Fibroblast of lung (primary cell): ENCODE measurements at regions not wholly inside any gene's neighbourhood (a gene's known extent, or its start where the extent isn't known, plus 50 kb on each side); places are given as distances from the start of the nearest gene placed in this dataset.

Experiments used
- DNase-seq, 2 donors: peaks; one replicate each; pipeline versions ENCODE4 v3.0.0 to v3.0.0-alpha.2; 2010; ENCODE audit warnings: low read depth in 2 of 2
- H2AFZ ChIP-seq: 2 replicates; pipeline ENCODE4 v1.5.1; 2012; ENCODE audit warnings: low read length, control low read depth, inconsistent platforms
- H3K27ac ChIP-seq: 2 replicates; pipeline ENCODE4 v1.5.1; 2011; ENCODE audit warnings: low read length, control low read depth; ENCODE audit not compliant: insufficient read depth
- H3K27me3 ChIP-seq: 2 replicates; pipeline ENCODE4 v1.5.1; 2011; ENCODE audit warnings: mild to moderate bottlenecking, low read length; ENCODE audit not compliant: control insufficient read depth, insufficient read depth
- H3K36me3 ChIP-seq: 2 replicates; pipeline ENCODE4 v1.5.1; 2011; ENCODE audit warnings: low read length; ENCODE audit not compliant: control insufficient read depth, insufficient read depth
- H3K4me1 ChIP-seq: 2 replicates; pipeline ENCODE4 v1.5.1; 2011; ENCODE audit warnings: low read length; ENCODE audit not compliant: control insufficient read depth, insufficient read depth; ENCODE audit errors: extremely low read depth
- H3K4me2 ChIP-seq: 2 replicates; pipeline ENCODE4 v1.5.1; 2011; ENCODE audit warnings: low read length, control low read depth; ENCODE audit not compliant: insufficient read depth; ENCODE audit errors: extremely low read depth
- H3K4me3 ChIP-seq, 4 experiments: fragments of 200-600 bp in 1 of 4; sonication (generic) in 1 of 4; replicated peaks in 1 of 4; 2 replicates each; pipeline ENCODE4 v1.5.1; 2011 to 2016; ENCODE audit warnings: low read length in 4 of 4, low read depth in 3 of 4, mild to moderate bottlenecking in 3 of 4, control low read depth in 2 of 4, inconsistent platforms in 1 of 4, mixed read lengths in 1 of 4; ENCODE audit not compliant: insufficient read depth in 1 of 4; ENCODE audit errors: control extremely low read depth in 1 of 4
- H3K79me2 ChIP-seq: 2 replicates; pipeline ENCODE4 v1.5.1; 2012; ENCODE audit warnings: mild to moderate bottlenecking, low read length, inconsistent platforms; ENCODE audit not compliant: control insufficient read depth, insufficient read depth
- H3K9ac ChIP-seq: 2 replicates; pipeline ENCODE4 v1.5.1; 2011; ENCODE audit warnings: mild to moderate bottlenecking, low read length, control low read depth; ENCODE audit not compliant: insufficient read depth
- H3K9me3 ChIP-seq: 2 replicates; pipeline ENCODE4 v1.5.1; 2012; ENCODE audit warnings: low read depth, low read length; ENCODE audit not compliant: control insufficient read depth, insufficient read depth
- H4K20me1 ChIP-seq: 2 replicates; pipeline ENCODE4 v1.5.1; 2011; ENCODE audit warnings: low read length; ENCODE audit not compliant: control insufficient read depth, insufficient read depth; ENCODE audit errors: extremely low read depth
- CTCF ChIP-seq, 2 donors: IDR thresholded peaks in 1 of 2; conservative IDR thresholded peaks in 1 of 2; 1 replicate in 1 of 2; 2 replicates in 1 of 2; pipeline ENCODE4 v1.5.1; 2011 to 2012; ENCODE audit warnings: low read length in 2 of 2, control low read depth in 1 of 2, inconsistent platforms in 1 of 2, low read depth in 1 of 2, mild to moderate bottlenecking in 1 of 2
- EZH2 ChIP-seq: IDR thresholded peaks from 2 replicates; pipeline ENCODE4 v1.5.1; 2012; ENCODE audit warnings: low read length, control low read depth, mild to moderate bottlenecking; ENCODE audit errors: missing control alignments

- Histone ChIP-seq H2AFZ (no peak overlapping the region), H3K4me2 (no peak overlapping the region), H3K79me2 (no peaks in the 10 kb centered on the region), H3K36me3 (no peaks in the 10 kb centered on the region), H3K4me3 (no peak overlapping the region), H3K9ac (no peak overlapping the region), H3K27ac (no peak overlapping the region), H3K27me3 (peaks cover 4% of the 10 kb centered on the region), H3K9me3 (no peaks in the 10 kb centered on the region), H3K4me1 (no peaks in the 10 kb centered on the region), H4K20me1 (no peaks in the 10 kb centered on the region)
- no peak for DNase-seq
- TF ChIP-seq CTCF (conservative IDR thresholded peaks at IDR 0.05 in 1 of 2, IDR thresholded peaks at IDR 0.05 in 1 of 2; ENCODE audit: low read depth in 1 of 2, low read length in 2 of 2): no peak
- no peak for TF ChIP-seq EZH2
Measured at GRCh38 chr6:41475737-41476357, 70.3 kb upstream of the FOXP4 start.

GRCh38 chr6:41476401-41476800 is 69.8 kb upstream of the FOXP4 start:
- Histone ChIP-seq H3K9ac (no peak overlapping the region), H3K4me1 (no peaks in the 10 kb centered on the region), H4K20me1 (no peaks in the 10 kb centered on the region), H3K4me3 (no peak overlapping the region), H3K4me2 (no peak overlapping the region), H3K79me2 (no peaks in the 10 kb centered on the region), H3K27me3 (peaks cover 2% of the 10 kb centered on the region), H2AFZ (no peak overlapping the region), H3K9me3 (no peaks in the 10 kb centered on the region), H3K27ac (no peak overlapping the region), H3K36me3 (no peaks in the 10 kb centered on the region)
- TF ChIP-seq EZH2 (no peak), CTCF (conservative IDR thresholded peaks at IDR 0.05 in 1 of 2, IDR thresholded peaks at IDR 0.05 in 1 of 2; ENCODE audit: low read depth in 1 of 2, low read length in 2 of 2) (no peak)
- no peak for DNase-seq

GRCh38 chr6:41477572-41477971 is 68.6 kb upstream of the FOXP4 start:
- no peak overlapping the region for H2AFZ ChIP-seq
- no peak for TF ChIP-seq EZH2
- no peak for TF ChIP-seq CTCF (conservative IDR thresholded peaks at IDR 0.05 in 1 of 2, IDR thresholded peaks at IDR 0.05 in 1 of 2; ENCODE audit: low read depth in 1 of 2, low read length in 2 of 2)
- DNase-seq: no peak

More at GRCh38 chr6:41477572-41477971, 68.6 kb upstream of the FOXP4 start:
- H3K9me3 ChIP-seq: no peaks in the 10 kb centered on the region
- peaks cover 2% of the 10 kb centered on the region for H3K27me3 ChIP-seq
- no peak overlapping the region for H3K27ac ChIP-seq
- H3K9ac ChIP-seq: no peak overlapping the region
- H3K36me3 ChIP-seq: no peaks in the 10 kb centered on the region
- H3K4me1 ChIP-seq: no peaks in the 10 kb centered on the region
- no peak overlapping the region for H3K4me2 ChIP-seq
- H3K79me2 ChIP-seq: no peaks in the 10 kb centered on the region
- H4K20me1 ChIP-seq: no peaks in the 10 kb centered on the region
- H3K4me3 ChIP-seq: no peak overlapping the region
